ENCODE measurements at regions not wholly inside any gene's neighbourhood (a gene's known extent, or its start where the extent isn't known, plus 50 kb on each side); places are given as distances from the start of the nearest gene placed in this dataset.
"Not testable (repeated sequence)": the region's sequence is repeated elsewhere in the genome, so short reads cannot be mapped to it uniquely, and the experiment has no call there.

DNA sequence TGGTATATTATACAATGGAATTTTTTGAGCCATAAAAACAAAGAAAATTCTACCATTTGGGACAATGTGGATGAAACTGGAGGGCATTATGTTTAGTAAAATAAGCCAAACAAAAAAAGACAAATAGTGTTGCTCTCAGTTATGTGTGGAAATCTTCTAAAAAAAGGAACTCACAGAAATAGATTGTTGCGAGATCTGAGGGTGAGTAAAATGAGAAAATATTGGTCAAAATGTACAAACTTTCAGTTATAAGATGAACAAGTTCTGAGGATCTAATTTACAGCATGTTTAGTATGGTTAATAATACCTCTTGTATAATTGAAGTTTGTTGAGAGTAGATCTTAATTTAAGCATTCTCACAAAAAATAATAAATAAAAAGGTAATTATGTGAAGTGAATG is 291.2 kb downstream of the KIF20B start:
- DNase-seq (ENCODE audit: low read depth) (no peak), FAIRE-seq (no peak)
- no peak for TF ChIP-seq CTCF (IDR thresholded peaks at IDR 0.05; ENCODE audit: insufficient read depth, low read length, severe bottlenecking)
- Histone ChIP-seq H3K4me3 (ENCODE audit: low read depth, low read length) (no peak overlapping the region), H3K27me3 (ENCODE audit: control insufficient read depth, insufficient read depth, low read length) (no peaks in the 10 kb centered on the region), H3K36me3 (ENCODE audit: control insufficient read depth, insufficient read depth, low read length) (no peaks in the 10 kb centered on the region)

- Histone ChIP-seq H3K36me3 (ENCODE audit: control insufficient read depth, insufficient read depth, low read length) (no peaks in the 10 kb centered on the region), H3K27me3 (ENCODE audit: control insufficient read depth, insufficient read depth, low read length) (no peaks in the 10 kb centered on the region), H3K4me3 (ENCODE audit: low read depth, low read length) (no peak overlapping the region)
- DNase-seq (ENCODE audit: low read depth) = peak; percentile 99
- no peak for FAIRE-seq
- peak; percentile 47 for TF ChIP-seq CTCF (IDR thresholded peaks at IDR 0.05; ENCODE audit: insufficient read depth, low read length, severe bottlenecking)
Observed at GRCh38 chr10:90007226-90007625, 305.8 kb downstream of the KIF20B start.

DNA sequence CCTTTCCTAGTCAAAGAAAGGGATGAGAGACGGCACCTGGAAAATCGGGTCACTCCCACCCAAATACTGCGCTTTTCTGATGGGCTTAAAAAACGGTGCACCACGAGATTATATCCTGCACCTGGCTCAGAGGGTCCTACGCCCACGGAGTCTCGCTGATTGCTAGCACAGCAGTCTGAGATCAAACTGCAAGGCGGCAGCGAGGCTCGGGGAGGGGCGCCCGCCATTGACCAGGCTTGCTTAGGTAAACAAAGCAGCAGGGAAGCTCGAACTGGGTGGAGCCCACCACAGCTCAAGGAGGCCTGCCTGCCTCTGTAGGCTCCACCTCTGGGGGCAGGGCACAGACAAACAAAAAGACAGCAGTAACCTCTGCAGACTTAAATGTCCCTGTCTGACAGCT is 309.9 kb downstream of the KIF20B start:
- H3K27me3 ChIP-seq (ENCODE audit: control insufficient read depth, insufficient read depth, low read length); DNase-seq (ENCODE audit: low read depth); H3K4me3 ChIP-seq (ENCODE audit: low read depth, low read length); FAIRE-seq; H3K36me3 ChIP-seq (ENCODE audit: control insufficient read depth, insufficient read depth, low read length): not testable (repeated sequence)

GRCh38 chr10:90018819-90019218 is 317.4 kb downstream of the KIF20B start:
- TF ChIP-seq CTCF (IDR thresholded peaks at IDR 0.05; ENCODE audit: insufficient read depth, low read length, severe bottlenecking) = no peak
- FAIRE-seq (no peak), DNase-seq (ENCODE audit: low read depth) (no peak)
- no peak overlapping the region for H3K4me3 ChIP-seq (ENCODE audit: low read depth, low read length)
- no peaks in the 10 kb centered on the region for H3K36me3 ChIP-seq (ENCODE audit: control insufficient read depth, insufficient read depth, low read length)
- no peaks in the 10 kb centered on the region for H3K27me3 ChIP-seq (ENCODE audit: control insufficient read depth, insufficient read depth, low read length)

DNA sequence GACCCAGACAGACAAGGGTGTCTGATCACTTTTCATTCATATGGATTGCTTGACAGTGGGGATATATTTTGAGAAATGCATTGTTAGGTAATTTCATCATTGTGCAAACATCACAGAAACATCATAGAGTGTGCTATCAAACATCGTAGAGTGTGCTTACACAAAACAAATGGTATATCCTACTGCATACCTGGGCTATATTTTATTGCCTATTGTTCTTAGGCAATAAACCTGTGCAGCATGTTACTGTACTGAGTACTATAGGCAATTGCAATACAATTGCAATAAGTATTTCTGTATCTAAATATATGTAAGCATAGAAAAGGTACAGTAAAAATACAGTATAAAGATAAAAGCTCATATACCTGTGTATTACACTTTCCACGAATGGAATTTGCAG is 319.1 kb downstream of the KIF20B start:
- no peaks in the 10 kb centered on the region for H3K36me3 ChIP-seq (ENCODE audit: control insufficient read depth, insufficient read depth, low read length)
- no peaks in the 10 kb centered on the region for H3K27me3 ChIP-seq (ENCODE audit: control insufficient read depth, insufficient read depth, low read length)
- no peak for TF ChIP-seq CTCF (IDR thresholded peaks at IDR 0.05; ENCODE audit: insufficient read depth, low read length, severe bottlenecking)
- DNase-seq (ENCODE audit: low read depth) (no peak), FAIRE-seq (no peak)
- H3K4me3 ChIP-seq (ENCODE audit: low read depth, low read length) = no peak overlapping the region

- FAIRE-seq (no peak), DNase-seq (ENCODE audit: low read depth) (no peak)
- Histone ChIP-seq H3K27me3 (ENCODE audit: control insufficient read depth, insufficient read depth, low read length) (no peaks in the 10 kb centered on the region), H3K36me3 (ENCODE audit: control insufficient read depth, insufficient read depth, low read length) (no peaks in the 10 kb centered on the region), H3K4me3 (ENCODE audit: low read depth, low read length) (no peak overlapping the region)
- TF ChIP-seq CTCF (IDR thresholded peaks at IDR 0.05; ENCODE audit: insufficient read depth, low read length, severe bottlenecking) = no peak
Observed at GRCh38 chr10:90023950-90024349, 322.6 kb downstream of the KIF20B start.
